HCT116 (cell line): ENCODE measurements at regions not wholly inside any gene's neighbourhood (a gene's known extent, or its start where the extent isn't known, plus 50 kb on each side); places are given as distances from the start of the nearest gene placed in this dataset.

ENCODE experiments used
- ATAC-seq: fragments of 200-7000 bp; cut with Tn5 transposase; 2 replicates; pipeline ENCODE4 v1.9.1; 2020; ENCODE audit warnings: mild to moderate bottlenecking, moderate library complexity
- BruUV-seq: library from RNA; stranded (reverse); fragments of 400-500 nt; replicated peaks from 2 replicates; lab custom pipeline; 2021; lab: Mats Ljungman, UMichigan
- CTCF ChIA-PET: fragments of 300-600 bp; sonication (Branson Sonifier 250); formaldehyde crosslinking; loops from one replicate; lab custom pipeline; 2021; ENCODE audit warnings: antibody characterized with exemption; lab: Charles Lee
- POLR2A ChIA-PET: fragments of 300-600, 350-600 bp; sonication (Branson Sonifier 250); formaldehyde crosslinking; loops from one replicate; lab custom pipeline; 2021; ENCODE audit warnings: antibody characterized with exemption; lab: Charles Lee
- RAD21 ChIA-PET, 2 experiments: fragments of 300-600 bp; sonication (Branson Sonifier 250); formaldehyde crosslinking; loops; one replicate each; lab custom pipeline; 2023; ENCODE audit warnings: low total read pairs in 2 of 2; ENCODE audit not compliant: uncharacterized antibody in 2 of 2, unreplicated experiment in 2 of 2, low non-redundant PET in 1 of 2; lab: Charles Lee
- DNase-seq: peaks from one replicate; pipeline ENCODE4 v3.0.0-alpha.2; 2010; ENCODE audit warnings: low read depth, low spot score
- H2AFZ ChIP-seq: fragments of 200-600 bp; shearing (Covaris generic), sonication (generic); 2 replicates; pipeline ENCODE4 v1.6.1; 2017; ENCODE audit warnings: low read depth, mixed run types, mixed read lengths, antibody characterized with exemption, low read length; ENCODE audit not compliant: poor library complexity, severe bottlenecking
- H3K27ac ChIP-seq: 2 replicates; pipeline ENCODE4 v1.5.1; 2012; ENCODE audit warnings: low read depth, low read length
- H3K27me3 ChIP-seq: fragments of 200-600 bp; sonication (generic); 2 replicates; pipeline ENCODE4 v1.6.1; 2016; ENCODE audit warnings: mixed run types, low read length, mixed read lengths; ENCODE audit not compliant: insufficient read depth
- H3K36me3 ChIP-seq, 2 experiments: fragments of 200-500 bp in 1 of 2; fragments of 200-600 bp in 1 of 2; sonication (Bioruptor generic) in 1 of 2; sonication (generic) in 1 of 2; 2 replicates each; pipeline versions ENCODE4 v1.5.1 to v1.6.1; 2014 to 2016; ENCODE audit warnings: low read length in 2 of 2, inconsistent platforms in 1 of 2, mixed read lengths in 1 of 2, mixed run types in 1 of 2; ENCODE audit not compliant: insufficient read depth in 2 of 2, control insufficient read depth in 1 of 2
- H3K4me1 ChIP-seq, 2 experiments: fragments of 200-600 bp in 1 of 2; sonication (generic) in 1 of 2; 2 replicates each; pipeline versions ENCODE4 v1.5.1 to v1.6.1; 2012 to 2017; ENCODE audit warnings: low read length in 2 of 2, inconsistent platforms in 1 of 2, mild to moderate bottlenecking in 1 of 2, mixed read lengths in 1 of 2, mixed run types in 1 of 2, moderate library complexity in 1 of 2; ENCODE audit not compliant: insufficient read depth in 2 of 2, control insufficient read depth in 1 of 2
- H3K4me2 ChIP-seq: fragments of 200-600 bp; sonication (generic); 2 replicates; pipeline ENCODE4 v1.6.1; 2017; ENCODE audit warnings: mixed run types, low read length, mixed read lengths
- H3K4me3 ChIP-seq, 2 experiments: fragments of 200-600 bp in 1 of 2; sonication (generic) in 1 of 2; replicated peaks in 1 of 2; 2 replicates each; pipeline ENCODE4 v1.5.1; 2011 to 2016; ENCODE audit warnings: low read length in 2 of 2, control low read depth in 1 of 2, low read depth in 1 of 2, mild to moderate bottlenecking in 1 of 2, mixed read lengths in 1 of 2, mixed run types in 1 of 2
- H3K79me2 ChIP-seq: fragments of 200-600 bp; sonication (generic); 2 replicates; pipeline ENCODE4 v1.6.1; 2017; ENCODE audit warnings: mild to moderate bottlenecking, mixed run types, low read length, moderate library complexity, mixed read lengths; ENCODE audit not compliant: insufficient read depth
- H3K9ac ChIP-seq: fragments of 200-600 bp; sonication (generic); 2 replicates; pipeline ENCODE4 v1.6.1; 2016; ENCODE audit warnings: low read length, mixed read lengths
- H3K9me2 ChIP-seq: fragments of 200-600 bp; sonication (generic), shearing (Covaris generic); 2 replicates; pipeline ENCODE4 v1.6.1; 2017; ENCODE audit warnings: mixed run types, mild to moderate bottlenecking, moderate library complexity; ENCODE audit not compliant: insufficient read depth
- H3K9me3 ChIP-seq, 2 experiments: fragments of 200-500 bp in 1 of 2; fragments of 200-600 bp in 1 of 2; sonication (Bioruptor generic) in 1 of 2; sonication (generic) in 1 of 2; 2 replicates each; pipeline ENCODE4 v1.6.1; 2014 to 2017; ENCODE audit warnings: low read length in 2 of 2, mixed read lengths in 2 of 2, inconsistent platforms in 1 of 2, low read depth in 1 of 2, mild to moderate bottlenecking in 1 of 2, mixed run types in 1 of 2, moderate library complexity in 1 of 2; ENCODE audit not compliant: control insufficient read depth in 1 of 2, insufficient read depth in 1 of 2
- H4K20me1 ChIP-seq: fragments of 200-600 bp; sonication (generic), shearing (Covaris generic); 2 replicates; pipeline ENCODE4 v1.6.1; 2017; ENCODE audit warnings: mixed run types, mild to moderate bottlenecking, moderate library complexity; ENCODE audit not compliant: insufficient read depth
- CBX3 ChIP-seq: IDR thresholded peaks from 2 replicates; pipeline ENCODE4 v1.6.1; 2012; ENCODE audit warnings: low read depth
- CEBPB ChIP-seq: IDR thresholded peaks from 2 replicates; pipeline ENCODE4 v1.6.1; 2012; ENCODE audit warnings: low read depth
- EZH2 ChIP-seq: fragments of 200-600 bp; sonication (generic); IDR thresholded peaks from 2 replicates; pipeline ENCODE4 v1.6.1; 2017; ENCODE audit warnings: antibody characterized with exemption, mixed run types
- EZH2phosphoT487 ChIP-seq: fragments of 200-600 bp; IDR thresholded peaks from 2 replicates; pipeline ENCODE4 v1.6.1; 2018; ENCODE audit warnings: antibody characterized with exemption, borderline replicate concordance
- FOSL1 ChIP-seq: IDR thresholded peaks from 2 replicates; pipeline ENCODE4 v1.6.1; 2012; ENCODE audit warnings: low read depth
- POLR2A ChIP-seq: IDR thresholded peaks from 2 replicates; pipeline ENCODE4 v1.7.0; 2011; ENCODE audit warnings: borderline replicate concordance; ENCODE audit not compliant: insufficient read depth, insufficient read length; ENCODE audit errors: extremely low read depth
- POLR2AphosphoS5 ChIP-seq: IDR thresholded peaks from 2 replicates; pipeline ENCODE4 v1.6.1; 2011; ENCODE audit warnings: mild to moderate bottlenecking, low read depth, low read length, moderate library complexity
- RAD21 ChIP-seq: IDR thresholded peaks from 2 replicates; pipeline ENCODE4 v1.6.1; 2012; ENCODE audit warnings: low read depth, mild to moderate bottlenecking
- SIN3A ChIP-seq: IDR thresholded peaks from 2 replicates; pipeline ENCODE4 v1.6.1; 2012; ENCODE audit warnings: low read depth
- SP1 ChIP-seq: IDR thresholded peaks from 2 replicates; pipeline ENCODE4 v1.6.1; 2012; ENCODE audit warnings: low read depth
- SRF ChIP-seq: IDR thresholded peaks from 2 replicates; pipeline ENCODE4 v1.6.1; 2012; ENCODE audit warnings: low read depth
- TCF7L2 ChIP-seq: IDR thresholded peaks from 2 replicates; pipeline ENCODE4 v1.7.0; 2011; ENCODE audit warnings: borderline replicate concordance, inconsistent platforms; ENCODE audit not compliant: insufficient read depth, insufficient read length; ENCODE audit errors: extremely low read depth
- YY1 ChIP-seq: IDR thresholded peaks from 2 replicates; pipeline ENCODE4 v1.6.1; 2011; ENCODE audit warnings: low read length, low read depth, moderate library complexity, mild to moderate bottlenecking; ENCODE audit not compliant: insufficient replicate concordance; ENCODE audit errors: extremely low read depth
- ZNF274 ChIP-seq: fragments of 200-500 bp; sonication (Bioruptor generic); IDR thresholded peaks from 2 replicates; pipeline ENCODE4 v1.6.1; 2014; ENCODE audit warnings: mild to moderate bottlenecking, low read depth, low read length, inconsistent platforms
- intact Hi-C: fragments of 100-400 bp; cut with micrococcal nuclease; formaldehyde crosslinking; loops from 2 replicates; pipeline ENCODE4 v1.10.0; 2022
- TF ChIP-seq, protein P1 (sequence below): IDR thresholded peaks from 2 replicates; pipeline ENCODE4 v1.6.1; 2011; ENCODE audit warnings: mild to moderate bottlenecking, low read length, moderate library complexity; ENCODE audit not compliant: insufficient replicate concordance; ENCODE audit errors: extremely low read depth
- TF ChIP-seq, protein P2 (sequence below): IDR thresholded peaks from 2 replicates; pipeline ENCODE4 v1.6.1; 2012; ENCODE audit warnings: low read depth
- TF ChIP-seq, protein P3 (sequence below), 3 experiments: fragments of 200-600 bp in 1 of 3; sonication (generic) in 1 of 3; IDR thresholded peaks in 2 of 3; conservative IDR thresholded peaks in 1 of 3; 2 replicates each; pipeline ENCODE4 v1.5.1; 2012 to 2017; ENCODE audit warnings: low read depth in 2 of 3, low read length in 2 of 3, antibody characterized with exemption in 1 of 3, borderline replicate concordance in 1 of 3, control low read depth in 1 of 3, mild to moderate bottlenecking in 1 of 3, mixed read lengths in 1 of 3, mixed run types in 1 of 3, moderate library complexity in 1 of 3; ENCODE audit not compliant: insufficient read depth in 1 of 3
- TF ChIP-seq, protein P4 (sequence below): IDR thresholded peaks from 2 replicates; pipeline ENCODE4 v1.6.1; 2012
- TF ChIP-seq, protein P5 (sequence below): IDR thresholded peaks from 2 replicates; pipeline ENCODE4 v1.6.1; 2012

DNA sequence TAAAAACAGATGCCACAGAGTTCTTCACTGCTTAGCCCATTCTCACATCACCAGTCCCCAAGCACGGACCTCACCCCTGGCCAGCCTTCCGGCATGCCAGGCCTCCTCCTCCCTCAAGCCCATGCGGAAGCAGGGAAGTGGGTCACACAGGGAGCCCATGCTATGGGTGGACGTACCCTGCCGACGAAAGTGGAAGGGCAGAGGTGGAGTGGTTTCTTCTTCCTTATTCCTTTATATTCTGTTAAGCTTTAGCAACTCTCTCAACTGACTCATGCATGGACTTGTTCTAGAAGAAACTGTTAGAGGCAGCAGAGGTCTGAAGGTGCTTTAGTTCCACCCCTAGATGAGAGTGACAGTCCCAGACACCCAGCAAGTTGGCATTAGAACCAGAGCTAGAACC, 118.6 kb downstream of the LY86 start:
- Histone ChIP-seq H3K27ac (no peak overlapping the region), H4K20me1 (no peaks in the 10 kb centered on the region), H3K4me1 (peaks cover 0 to 7% of the 10 kb centered on the region in 2 experiments; a peak in 2 of 4 replicates), H3K9ac (no peak overlapping the region), H3K79me2 (no peaks in the 10 kb centered on the region), H3K4me2 (no peak overlapping the region), H3K4me3 (no peak overlapping the region), H2AFZ (no peak overlapping the region), H3K27me3 (no peaks in the 10 kb centered on the region), H3K9me3 (no peaks in the 10 kb centered on the region), H3K9me2 (no peaks in the 10 kb centered on the region), H3K36me3 (no peaks in the 10 kb centered on the region)
- ATAC-seq (no peak), DNase-seq (no peak)
- RAD21 ChIA-PET, result no interaction called here
- TF ChIP-seq, protein P1, sequence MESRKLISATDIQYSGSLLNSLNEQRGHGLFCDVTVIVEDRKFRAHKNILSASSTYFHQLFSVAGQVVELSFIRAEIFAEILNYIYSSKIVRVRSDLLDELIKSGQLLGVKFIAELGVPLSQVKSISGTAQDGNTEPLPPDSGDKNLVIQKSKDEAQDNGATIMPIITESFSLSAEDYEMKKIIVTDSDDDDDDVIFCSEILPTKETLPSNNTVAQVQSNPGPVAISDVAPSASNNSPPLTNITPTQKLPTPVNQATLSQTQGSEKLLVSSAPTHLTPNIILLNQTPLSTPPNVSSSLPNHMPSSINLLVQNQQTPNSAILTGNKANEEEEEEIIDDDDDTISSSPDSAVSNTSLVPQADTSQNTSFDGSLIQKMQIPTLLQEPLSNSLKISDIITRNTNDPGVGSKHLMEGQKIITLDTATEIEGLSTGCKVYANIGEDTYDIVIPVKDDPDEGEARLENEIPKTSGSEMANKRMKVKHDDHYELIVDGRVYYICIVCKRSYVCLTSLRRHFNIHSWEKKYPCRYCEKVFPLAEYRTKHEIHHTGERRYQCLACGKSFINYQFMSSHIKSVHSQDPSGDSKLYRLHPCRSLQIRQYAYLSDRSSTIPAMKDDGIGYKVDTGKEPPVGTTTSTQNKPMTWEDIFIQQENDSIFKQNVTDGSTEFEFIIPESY, result no peak
- TF ChIP-seq FOSL1 (no peak), SRF (no peak), CBX3 (no peak), RAD21 (no peak), EZH2 (no peak), POLR2A (no peak), TCF7L2 (no peak), POLR2AphosphoS5 (no peak), EZH2phosphoT487 (no peak), YY1 (no peak), SP1 (no peak), SIN3A (no peak), ZNF274 (no peak), CEBPB (no peak)
- TF ChIP-seq, protein P2, sequence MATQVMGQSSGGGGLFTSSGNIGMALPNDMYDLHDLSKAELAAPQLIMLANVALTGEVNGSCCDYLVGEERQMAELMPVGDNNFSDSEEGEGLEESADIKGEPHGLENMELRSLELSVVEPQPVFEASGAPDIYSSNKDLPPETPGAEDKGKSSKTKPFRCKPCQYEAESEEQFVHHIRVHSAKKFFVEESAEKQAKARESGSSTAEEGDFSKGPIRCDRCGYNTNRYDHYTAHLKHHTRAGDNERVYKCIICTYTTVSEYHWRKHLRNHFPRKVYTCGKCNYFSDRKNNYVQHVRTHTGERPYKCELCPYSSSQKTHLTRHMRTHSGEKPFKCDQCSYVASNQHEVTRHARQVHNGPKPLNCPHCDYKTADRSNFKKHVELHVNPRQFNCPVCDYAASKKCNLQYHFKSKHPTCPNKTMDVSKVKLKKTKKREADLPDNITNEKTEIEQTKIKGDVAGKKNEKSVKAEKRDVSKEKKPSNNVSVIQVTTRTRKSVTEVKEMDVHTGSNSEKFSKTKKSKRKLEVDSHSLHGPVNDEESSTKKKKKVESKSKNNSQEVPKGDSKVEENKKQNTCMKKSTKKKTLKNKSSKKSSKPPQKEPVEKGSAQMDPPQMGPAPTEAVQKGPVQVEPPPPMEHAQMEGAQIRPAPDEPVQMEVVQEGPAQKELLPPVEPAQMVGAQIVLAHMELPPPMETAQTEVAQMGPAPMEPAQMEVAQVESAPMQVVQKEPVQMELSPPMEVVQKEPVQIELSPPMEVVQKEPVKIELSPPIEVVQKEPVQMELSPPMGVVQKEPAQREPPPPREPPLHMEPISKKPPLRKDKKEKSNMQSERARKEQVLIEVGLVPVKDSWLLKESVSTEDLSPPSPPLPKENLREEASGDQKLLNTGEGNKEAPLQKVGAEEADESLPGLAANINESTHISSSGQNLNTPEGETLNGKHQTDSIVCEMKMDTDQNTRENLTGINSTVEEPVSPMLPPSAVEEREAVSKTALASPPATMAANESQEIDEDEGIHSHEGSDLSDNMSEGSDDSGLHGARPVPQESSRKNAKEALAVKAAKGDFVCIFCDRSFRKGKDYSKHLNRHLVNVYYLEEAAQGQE, result no peak
- TF ChIP-seq, protein P3, sequence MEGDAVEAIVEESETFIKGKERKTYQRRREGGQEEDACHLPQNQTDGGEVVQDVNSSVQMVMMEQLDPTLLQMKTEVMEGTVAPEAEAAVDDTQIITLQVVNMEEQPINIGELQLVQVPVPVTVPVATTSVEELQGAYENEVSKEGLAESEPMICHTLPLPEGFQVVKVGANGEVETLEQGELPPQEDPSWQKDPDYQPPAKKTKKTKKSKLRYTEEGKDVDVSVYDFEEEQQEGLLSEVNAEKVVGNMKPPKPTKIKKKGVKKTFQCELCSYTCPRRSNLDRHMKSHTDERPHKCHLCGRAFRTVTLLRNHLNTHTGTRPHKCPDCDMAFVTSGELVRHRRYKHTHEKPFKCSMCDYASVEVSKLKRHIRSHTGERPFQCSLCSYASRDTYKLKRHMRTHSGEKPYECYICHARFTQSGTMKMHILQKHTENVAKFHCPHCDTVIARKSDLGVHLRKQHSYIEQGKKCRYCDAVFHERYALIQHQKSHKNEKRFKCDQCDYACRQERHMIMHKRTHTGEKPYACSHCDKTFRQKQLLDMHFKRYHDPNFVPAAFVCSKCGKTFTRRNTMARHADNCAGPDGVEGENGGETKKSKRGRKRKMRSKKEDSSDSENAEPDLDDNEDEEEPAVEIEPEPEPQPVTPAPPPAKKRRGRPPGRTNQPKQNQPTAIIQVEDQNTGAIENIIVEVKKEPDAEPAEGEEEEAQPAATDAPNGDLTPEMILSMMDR (IDR thresholded peaks at IDR 0.05 in 2 of 3, conservative IDR thresholded peaks at IDR 0.05 in 1 of 3; ENCODE audit: borderline replicate concordance in 1 of 3, insufficient read depth in 1 of 3, low read depth in 2 of 3, low read length in 2 of 3), result no peak
- TF ChIP-seq, protein P4, sequence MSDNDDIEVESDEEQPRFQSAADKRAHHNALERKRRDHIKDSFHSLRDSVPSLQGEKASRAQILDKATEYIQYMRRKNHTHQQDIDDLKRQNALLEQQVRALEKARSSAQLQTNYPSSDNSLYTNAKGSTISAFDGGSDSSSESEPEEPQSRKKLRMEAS, result no peak
- TF ChIP-seq, protein P5, sequence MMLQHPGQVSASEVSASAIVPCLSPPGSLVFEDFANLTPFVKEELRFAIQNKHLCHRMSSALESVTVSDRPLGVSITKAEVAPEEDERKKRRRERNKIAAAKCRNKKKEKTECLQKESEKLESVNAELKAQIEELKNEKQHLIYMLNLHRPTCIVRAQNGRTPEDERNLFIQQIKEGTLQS, result no peak
- BruUV-seq, result no TSS peak
- intact Hi-C loops, result no loop called here
- CTCF ChIA-PET, result interaction anchor here (3.5 kb wide), 1 partner anchor 11 kb away, joined by 18 read pairs; no protein-coding TSS in a partner anchor
- POLR2A ChIA-PET, result no interaction called here
